WI38 (cell line): ENCODE measurements at regions not wholly inside any gene's neighbourhood (a gene's known extent, or its start where the extent isn't known, plus 50 kb on each side); places are given as distances from the start of the nearest gene placed in this dataset.

ENCODE experiments used
- H3K4me3 ChIP-seq: 2 replicates; pipeline ENCODE4 v1.5.1; 2011; ENCODE audit warnings: low read depth, mild to moderate bottlenecking, control low read depth, low read length
- TF ChIP-seq, protein P1 (sequence below): IDR thresholded peaks from 2 replicates; pipeline ENCODE4 v1.5.1; 2012; ENCODE audit warnings: low read depth, mild to moderate bottlenecking, control low read depth, low read length

DNA sequence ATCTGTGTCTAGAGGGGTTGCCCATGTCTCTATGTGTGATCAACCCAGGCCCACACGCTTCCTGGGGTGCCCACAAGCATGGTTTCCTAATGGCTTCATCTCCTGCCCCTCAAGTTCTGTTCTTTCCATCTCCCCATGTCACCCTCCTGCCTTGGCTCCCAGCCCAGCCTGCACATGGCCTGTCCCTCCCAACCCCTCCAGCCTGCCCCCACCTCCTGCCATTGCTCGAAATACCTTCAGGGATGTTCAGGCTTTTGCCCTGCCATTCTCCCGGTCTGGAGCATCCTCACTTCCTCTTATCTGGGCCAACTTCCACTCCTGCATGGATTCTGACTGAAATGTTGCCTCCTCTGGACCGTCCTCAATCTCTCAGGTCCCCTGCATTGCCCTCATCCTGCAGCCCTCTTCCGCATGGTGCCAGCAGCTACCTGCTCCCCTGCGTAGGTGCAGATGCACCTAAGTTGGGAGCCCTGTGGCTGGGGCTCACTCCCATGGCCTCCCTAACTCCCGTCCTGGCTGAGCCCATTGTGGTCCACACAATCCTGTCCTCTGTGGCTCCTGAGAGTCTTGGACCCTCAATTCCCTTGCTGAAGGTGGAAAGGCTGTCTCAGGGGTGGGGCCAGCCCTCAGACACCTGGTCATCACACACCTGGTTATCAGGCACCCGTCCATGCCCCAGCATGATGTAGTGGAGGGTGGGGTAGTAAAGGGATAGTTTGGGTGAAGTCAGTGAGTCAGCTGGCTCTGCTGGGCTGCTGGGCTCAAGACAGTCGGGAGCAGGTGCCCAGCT, 152.1 kb downstream of the URI1 start:
- no peak overlapping the region for H3K4me3 ChIP-seq
- TF ChIP-seq, protein P1, sequence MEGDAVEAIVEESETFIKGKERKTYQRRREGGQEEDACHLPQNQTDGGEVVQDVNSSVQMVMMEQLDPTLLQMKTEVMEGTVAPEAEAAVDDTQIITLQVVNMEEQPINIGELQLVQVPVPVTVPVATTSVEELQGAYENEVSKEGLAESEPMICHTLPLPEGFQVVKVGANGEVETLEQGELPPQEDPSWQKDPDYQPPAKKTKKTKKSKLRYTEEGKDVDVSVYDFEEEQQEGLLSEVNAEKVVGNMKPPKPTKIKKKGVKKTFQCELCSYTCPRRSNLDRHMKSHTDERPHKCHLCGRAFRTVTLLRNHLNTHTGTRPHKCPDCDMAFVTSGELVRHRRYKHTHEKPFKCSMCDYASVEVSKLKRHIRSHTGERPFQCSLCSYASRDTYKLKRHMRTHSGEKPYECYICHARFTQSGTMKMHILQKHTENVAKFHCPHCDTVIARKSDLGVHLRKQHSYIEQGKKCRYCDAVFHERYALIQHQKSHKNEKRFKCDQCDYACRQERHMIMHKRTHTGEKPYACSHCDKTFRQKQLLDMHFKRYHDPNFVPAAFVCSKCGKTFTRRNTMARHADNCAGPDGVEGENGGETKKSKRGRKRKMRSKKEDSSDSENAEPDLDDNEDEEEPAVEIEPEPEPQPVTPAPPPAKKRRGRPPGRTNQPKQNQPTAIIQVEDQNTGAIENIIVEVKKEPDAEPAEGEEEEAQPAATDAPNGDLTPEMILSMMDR = no peak

DNA sequence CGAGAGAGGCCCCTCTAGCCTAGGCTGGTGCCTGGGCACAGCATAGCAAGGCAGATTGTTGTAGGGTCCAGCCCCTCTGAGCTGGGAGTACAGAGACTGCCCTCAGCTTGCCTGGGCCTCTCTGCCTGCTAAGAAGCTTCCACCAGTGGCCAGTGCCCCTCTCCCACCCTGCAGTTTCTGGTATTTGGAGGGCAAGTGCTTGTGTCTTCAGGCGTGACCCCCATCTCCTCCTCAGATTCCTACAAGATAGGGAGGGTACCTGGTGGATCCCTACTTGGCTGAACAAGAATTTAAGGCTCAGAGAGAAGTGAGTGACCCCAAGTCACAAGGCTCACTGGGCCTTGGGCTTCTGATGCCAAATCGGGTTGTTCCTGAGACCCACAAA, 152.7 kb downstream of the URI1 start:
- TF ChIP-seq, protein P1 = no peak
- H3K4me3 ChIP-seq = no peak overlapping the region

DNA sequence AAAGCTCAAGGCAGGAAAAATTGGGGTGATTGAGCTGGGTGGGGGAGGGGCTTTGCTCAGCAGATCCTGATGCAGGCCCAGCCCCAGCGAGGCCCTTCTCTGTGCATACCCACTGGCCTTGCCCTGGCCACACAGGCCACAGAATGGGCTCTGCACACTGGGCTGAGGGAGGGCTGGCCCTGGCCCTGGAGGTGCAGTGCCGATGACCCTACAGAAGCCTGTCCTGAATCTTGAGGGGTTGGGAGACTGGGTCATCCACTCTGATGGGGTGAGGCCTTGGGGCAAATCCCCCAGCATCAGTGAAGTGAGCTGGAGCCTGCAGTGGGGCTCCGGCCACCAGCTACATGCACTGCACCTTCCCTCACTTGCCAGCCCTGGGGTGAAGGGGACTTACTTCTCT, 153.1 kb downstream of the URI1 start:
- TF ChIP-seq, protein P1 = no peak
- H3K4me3 ChIP-seq = no peak overlapping the region

DNA sequence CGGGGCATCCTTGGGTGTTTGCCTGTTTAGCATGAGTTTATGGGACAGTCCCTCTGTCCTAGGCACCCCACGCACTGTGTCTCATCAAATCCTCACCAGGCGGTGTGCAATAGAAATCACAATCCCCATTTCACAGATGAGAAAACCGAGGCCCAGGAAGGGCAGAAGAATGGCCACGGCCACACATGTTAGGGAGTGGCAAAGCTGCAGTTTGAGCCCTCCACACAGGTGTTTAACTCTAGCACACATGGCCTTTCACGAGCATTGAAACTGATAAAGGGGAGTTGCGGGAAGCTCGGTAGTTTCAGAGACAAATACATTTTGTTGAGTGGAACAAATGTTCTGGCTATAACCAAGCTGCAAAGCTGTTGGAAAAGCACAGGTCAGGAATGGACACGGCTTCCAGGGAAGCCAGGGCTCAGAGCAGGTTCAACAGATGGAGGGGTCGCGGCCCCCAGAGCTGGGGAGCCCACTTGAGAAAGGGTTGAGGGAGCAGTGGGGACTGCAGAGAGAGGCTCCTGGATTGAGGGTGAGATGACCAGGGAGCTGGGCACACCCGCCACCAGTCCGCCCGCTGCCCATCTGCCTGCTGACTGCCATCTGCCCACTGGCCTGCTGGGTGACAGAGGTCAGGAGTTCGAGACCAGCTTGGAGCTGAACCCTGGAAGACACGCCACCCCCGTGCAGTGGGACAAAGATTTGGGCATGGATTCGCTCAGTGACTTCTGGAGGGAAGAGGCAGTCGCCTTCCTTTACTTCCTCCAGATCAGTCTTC, 154.7 kb downstream of the URI1 start:
- no peak overlapping the region for H3K4me3 ChIP-seq
- TF ChIP-seq, protein P1 = no peak

DNA sequence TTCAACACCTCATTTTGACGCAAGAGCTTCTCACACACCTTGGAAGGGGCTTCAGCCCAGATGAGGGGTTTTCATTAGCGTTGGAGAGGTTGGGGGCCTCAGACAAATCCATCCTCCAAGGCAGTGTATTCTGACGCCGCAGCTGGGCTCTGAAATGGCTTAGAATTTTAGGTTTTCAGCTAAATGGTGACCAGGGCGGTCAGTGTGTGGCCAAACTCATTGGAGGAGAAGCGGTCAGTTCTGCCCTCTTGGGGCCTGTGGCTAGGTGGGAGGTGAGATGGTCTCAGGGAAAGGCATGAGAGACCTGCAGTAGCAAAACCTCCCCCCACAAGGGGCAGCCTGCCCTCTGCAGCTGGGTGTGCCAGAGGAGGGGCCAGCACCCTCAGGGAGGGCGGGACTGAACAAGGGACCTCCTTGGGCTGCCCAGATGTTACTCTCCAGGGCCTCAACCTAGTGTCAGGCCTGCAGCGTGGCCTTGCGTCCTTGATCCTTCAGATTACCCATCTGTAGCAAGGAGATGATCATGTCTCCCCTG, 155.8 kb downstream of the URI1 start:
- TF ChIP-seq, protein P1 = no peak

DNA sequence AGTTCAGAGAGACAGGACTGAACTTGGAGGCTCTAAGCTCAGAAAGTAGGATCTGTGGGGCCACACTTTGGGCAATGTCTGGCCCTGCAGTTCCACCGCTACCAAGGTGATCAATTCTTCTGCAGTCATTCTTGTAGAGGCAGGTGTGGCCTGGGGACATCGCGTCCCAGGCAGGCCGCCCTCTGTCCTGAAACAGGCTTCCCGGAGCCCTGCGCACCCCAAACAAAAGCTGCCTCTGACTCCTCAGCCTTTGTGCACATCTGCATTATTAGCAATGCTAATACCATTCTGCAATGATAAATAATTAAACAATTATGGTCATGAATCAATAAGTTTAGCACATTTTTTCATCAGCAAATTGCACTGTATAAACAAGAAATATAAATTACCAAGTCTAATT, 160.2 kb downstream of the URI1 start:
- TF ChIP-seq, protein P1 = no peak
- no peak overlapping the region for H3K4me3 ChIP-seq

More for the DNA sequence above, 155.8 kb downstream of the URI1 start:
- H3K4me3 ChIP-seq = no peak overlapping the region

DNA sequence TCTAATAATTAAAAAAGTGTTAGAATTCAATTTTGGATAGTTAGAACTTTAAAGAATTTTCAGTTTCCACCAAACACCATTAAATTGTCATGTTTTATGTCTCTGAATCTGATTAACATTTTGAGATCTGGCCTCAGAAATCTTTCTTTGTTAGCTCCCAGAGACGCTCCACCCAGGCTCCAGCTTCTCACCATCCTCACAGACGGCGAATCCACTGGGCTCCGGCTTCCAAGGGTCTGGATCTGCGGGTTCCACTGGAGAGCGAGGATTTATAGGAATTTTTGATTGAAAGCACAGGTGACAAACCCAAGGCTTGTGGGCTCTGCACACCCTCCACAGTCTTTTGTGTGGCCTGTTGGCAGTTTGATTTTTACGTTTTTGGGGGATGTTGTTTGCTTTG, 160.6 kb downstream of the URI1 start:
- no peak overlapping the region for H3K4me3 ChIP-seq
- TF ChIP-seq, protein P1 = no peak
